Fibroblast of peridontal ligament (primary cell): ENCODE measurements at regions not wholly inside any gene's neighbourhood (a gene's known extent, or its start where the extent isn't known, plus 50 kb on each side); places are given as distances from the start of the nearest gene placed in this dataset.
A peak's percentile ranks its signal among the peaks of the same experiment; 100 is the strongest.
"Not testable (repeated sequence)": the region's sequence is repeated elsewhere in the genome, so short reads cannot be mapped to it uniquely, and the experiment has no call there.

ENCODE experiments used
- DNase-seq: peaks from one replicate; pipeline ENCODE4 v3.0.0-alpha.2; 2010; ENCODE audit errors: extremely low read depth

DNA sequence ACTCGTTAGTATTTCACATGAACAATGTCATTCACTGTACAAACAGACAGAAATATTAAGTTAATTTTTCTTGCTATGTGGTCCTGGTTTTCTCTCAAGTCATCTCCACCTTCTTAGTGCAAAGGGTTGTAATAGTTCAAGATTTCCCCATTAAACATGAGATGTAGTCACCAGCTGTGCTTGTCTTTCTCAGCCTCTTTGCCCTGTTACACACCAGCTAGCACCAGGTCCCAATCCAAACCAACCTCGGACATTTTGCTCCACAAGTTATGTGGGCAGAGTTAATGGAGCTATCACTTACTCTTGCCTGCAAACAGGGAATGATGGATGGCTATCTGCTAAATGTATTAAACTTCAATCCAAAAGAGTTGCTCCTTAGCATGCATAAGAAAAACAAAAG, 328.1 kb downstream of the TLE1 start:
- DNase-seq: no peak

DNA sequence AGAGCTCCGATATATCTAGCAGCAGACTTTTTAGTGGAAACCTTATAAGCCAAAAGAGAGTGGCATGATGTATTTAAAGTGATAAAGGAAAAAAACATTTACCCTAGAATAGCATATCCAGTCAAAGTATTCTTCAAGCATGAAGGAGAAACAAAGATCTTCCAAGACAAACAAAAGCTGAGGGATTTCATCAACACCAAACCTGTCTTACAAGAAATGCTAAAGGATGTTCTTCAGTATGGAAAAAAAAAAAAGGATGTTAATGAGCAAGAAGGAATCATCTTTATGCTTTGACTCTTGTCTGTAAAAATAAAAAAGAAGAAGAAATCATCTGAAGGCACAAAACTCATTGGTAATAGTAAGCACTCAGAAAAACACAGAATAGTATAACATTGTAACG, 338.2 kb downstream of the TLE1 start:
- no peak for DNase-seq

DNA sequence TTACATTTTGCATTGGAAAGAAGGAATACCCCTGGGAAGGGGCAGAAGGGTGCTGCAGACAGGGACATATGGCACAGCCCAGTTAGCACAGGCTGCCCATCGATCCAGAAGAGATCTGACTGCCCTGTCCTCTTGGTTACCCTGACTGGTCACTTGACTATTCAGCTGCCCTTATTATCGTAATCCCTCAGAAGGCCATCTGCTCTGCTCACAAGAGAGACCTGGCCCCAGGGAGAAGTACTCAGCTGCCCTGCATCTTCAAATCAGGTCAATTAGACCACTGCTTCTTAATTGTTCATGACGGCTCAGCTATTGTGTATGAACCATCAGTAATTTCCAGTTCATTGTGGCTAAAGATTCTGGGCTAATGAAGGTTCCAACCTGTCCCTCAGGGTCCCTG, 345.0 kb downstream of the TLE1 start:
- DNase-seq: no peak

DNA sequence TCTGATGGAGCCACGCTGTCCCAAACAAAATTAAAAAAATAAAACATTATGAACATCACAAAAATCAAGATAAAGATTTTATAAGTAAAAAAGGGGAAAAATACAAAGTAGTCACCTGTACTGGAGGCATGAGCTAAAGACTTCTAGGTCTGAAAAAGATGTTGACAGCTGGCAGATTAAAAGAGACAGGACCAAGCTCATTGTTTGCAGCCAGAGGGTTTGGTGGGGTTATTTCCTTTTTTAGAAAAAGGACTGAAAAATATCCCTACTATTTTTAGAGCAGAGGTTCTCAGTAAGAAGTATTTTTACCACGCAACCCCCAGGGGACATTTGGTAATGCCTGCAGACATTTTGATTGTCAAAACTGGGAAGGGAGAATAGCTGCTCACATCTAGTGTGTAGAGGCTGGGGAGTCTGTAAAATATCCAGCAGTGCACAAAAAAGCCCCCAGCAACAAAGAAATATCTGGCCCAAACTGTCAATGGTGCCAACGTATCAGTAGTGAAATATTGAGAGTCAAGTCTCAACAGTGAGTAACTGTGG, 353.4 kb downstream of the TLE1 start:
- DNase-seq: peak; percentile 53

DNA sequence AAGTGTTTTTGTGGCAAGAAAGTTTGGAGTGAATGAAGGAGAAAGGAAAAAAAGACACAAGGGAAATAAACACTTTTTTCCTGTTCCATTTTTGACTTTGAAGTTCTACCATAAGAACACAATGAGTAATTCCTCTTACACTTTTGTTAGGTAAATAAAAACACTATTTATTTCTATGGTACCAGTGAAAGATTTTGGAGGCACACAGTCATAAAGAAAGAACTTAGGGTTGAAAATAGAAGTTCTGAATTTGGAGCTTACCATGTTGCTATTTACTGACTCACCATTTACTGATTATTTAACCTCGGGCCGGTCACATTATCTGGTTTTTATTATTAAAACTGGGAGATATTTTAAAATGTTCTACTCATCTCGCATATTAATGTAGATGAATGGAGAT, 367.8 kb downstream of the TLE1 start:
- DNase-seq: no peak

DNA sequence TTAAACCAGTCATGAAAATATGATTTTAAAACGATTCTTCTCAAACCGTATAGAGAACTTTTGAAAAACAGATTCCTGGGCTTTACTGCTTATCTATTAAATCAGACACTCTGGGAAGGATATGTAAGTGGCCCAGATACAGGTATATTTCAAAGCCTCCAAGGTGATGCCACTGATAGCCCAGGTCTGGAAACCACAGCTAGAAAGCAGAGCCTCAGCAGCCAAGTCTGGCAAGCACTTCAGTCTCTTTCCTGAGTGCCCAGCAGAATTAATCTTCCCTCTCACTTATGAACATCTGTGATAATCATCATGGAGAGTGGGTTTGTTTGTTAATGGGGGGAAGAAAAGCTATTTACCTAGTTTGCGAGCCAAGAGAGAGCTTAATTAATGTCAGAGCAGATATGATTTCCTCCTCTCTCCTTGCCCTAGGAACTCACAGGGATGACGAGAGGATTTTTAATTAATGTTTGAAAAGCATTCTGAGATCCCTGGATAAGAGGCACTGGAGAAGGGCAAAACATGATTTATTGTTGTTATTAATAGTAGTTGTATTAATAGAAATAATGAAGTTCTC, 368.4 kb downstream of the TLE1 start:
- no peak for DNase-seq

DNA sequence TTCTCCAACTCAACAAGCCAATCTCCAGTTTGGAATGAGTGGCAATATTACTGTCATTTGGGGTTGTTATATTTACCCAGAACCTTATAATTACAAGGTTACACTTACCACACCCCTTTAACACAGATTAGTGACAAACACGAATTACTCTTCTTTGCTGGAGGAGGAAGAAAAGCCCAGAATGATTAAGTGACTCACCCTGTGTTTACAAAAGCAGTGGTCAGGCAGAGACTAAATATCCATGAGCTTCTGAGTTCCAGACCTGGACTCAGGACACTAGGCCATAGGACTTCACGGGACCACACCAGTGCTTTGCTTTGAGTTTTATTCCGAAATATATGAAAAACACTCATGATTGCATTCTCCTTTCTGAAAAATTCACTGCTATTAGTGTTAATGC, 370.8 kb downstream of the TLE1 start:
- DNase-seq: peak; percentile 66

DNA sequence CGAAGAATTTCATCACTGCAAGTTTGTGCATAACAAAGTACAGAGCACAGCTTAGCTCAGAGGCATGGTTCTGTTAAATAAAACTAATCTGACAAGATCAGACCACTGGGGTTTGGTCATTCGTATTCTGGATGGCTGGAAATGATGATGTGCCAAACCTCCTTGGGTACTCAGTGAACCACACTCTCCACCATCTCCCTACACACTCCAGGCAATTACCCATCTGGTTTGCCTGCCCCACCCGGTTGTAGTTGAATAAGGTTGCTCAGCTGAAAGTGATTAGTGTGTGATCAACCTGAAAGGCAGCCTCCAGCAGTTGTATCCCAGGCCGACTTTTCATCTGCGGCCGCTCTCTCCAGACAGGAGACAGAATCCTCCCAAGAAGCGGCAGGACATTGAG, 371.4 kb downstream of the TLE1 start:
- peak; percentile 89 for DNase-seq

DNA sequence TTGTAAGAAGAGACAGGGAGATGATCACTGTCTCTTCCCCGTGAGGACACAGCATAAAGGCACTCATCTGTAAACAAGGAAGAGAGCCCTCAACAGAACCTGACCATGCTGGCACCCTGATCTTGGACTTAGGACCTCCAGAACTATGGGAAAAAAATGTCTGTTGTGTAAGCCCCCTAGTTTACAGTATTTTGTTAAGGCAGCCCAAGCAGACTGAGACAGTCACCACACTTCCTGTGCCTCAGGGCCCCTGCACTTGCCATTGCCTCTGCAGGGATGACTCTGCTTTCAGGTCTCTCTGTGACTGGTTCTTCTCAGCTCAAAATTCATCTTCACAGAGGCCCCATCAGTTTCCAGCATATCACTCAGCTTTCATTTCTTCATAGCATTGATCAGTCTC, 372.1 kb downstream of the TLE1 start:
- no peak for DNase-seq

DNA sequence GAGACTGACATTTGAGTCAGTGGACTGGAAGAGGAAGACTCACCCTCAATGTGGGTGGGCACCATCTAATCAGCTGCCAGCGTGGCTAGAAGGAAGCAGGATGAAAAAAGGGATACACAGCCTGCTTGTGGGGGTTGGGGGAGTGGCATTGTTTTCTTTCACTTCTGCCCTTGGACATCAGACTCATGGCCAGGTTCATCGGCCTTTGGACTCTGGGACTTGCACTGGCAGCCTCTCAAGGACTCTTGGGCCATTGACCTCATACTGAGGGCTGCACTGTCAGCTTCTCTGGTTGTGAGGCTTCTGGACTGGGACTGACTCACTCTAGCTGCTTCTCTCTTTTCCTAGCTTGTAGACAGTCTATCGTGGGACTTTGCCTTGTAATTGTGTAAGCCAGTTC, 374.9 kb downstream of the TLE1 start:
- DNase-seq: no peak

DNA sequence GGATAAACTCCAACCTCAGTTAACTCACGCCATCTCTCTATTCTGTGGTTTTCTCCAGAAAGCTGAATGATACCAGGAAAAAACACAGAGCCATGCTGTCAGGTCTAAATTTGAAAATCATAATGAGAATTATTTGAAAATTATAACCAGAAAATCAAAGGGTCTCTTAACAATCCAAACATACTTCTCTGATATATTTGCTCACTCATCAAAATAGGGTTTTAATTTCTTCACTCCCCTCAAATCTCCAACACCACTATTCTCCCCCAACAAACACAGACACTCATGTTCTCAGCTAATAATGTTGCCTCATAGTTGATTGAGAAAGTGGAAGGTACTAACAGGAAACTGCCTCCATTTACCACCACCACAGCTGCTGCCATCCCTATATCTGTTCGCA, 375.5 kb downstream of the TLE1 start:
- no peak for DNase-seq

DNA sequence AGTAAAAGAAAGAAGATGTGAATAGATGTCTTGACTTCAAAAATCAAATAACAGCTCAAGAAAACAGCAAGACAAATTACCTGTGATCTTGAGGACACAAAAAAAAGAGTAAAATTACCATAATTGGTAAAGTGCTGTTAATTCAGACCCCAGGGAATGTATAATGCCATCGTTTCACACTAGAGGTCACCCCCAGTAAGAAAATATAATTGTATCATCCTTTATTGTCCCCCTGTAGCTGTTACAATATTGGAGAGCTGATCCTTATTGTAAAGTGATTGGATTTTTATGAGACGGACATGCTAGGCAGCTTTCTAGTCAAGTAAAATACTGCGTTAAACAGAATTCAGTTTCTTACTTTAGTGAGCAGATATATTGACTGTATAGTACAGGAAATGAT, 377.0 kb downstream of the TLE1 start:
- DNase-seq: no peak

DNA sequence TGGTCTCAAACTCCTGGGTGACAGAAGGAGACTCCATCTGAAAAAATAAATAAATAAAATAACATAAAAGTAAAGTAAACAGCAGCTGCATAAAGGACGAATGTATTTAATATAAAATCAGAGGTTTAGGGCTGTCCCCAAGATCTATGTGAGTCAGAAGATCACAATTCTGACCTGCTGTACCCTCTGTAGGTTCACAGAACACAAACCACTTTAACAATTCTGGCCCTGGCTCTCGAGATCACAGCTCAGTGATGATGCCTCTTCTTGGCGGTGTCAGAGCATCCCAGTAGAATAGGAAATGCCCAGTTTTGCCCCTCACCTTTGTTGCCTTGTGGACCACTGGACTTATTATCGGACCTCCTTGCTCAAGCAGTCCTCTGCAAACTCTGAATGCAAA, 380.9 kb downstream of the TLE1 start:
- DNase-seq: no peak

DNA sequence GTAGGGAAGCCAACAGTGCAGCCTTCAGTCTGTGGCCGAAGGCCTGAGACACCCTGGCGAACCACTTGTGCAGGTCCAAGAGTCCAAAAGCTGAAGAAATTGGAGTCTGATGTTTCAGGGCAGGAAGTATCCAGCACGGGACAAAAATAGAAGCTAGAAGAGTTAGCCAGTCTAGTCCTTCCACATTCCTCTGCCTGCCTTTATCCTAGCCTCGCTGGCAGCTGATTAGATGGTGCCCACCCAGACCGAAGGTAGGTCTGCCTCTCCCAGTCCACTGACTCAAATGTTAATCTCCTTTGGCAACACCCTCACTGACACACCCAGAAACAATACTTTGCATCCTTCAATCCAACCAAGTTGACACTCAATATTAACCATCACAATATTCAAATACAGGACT, 381.6 kb downstream of the TLE1 start:
- DNase-seq: not testable (repeated sequence)

DNA sequence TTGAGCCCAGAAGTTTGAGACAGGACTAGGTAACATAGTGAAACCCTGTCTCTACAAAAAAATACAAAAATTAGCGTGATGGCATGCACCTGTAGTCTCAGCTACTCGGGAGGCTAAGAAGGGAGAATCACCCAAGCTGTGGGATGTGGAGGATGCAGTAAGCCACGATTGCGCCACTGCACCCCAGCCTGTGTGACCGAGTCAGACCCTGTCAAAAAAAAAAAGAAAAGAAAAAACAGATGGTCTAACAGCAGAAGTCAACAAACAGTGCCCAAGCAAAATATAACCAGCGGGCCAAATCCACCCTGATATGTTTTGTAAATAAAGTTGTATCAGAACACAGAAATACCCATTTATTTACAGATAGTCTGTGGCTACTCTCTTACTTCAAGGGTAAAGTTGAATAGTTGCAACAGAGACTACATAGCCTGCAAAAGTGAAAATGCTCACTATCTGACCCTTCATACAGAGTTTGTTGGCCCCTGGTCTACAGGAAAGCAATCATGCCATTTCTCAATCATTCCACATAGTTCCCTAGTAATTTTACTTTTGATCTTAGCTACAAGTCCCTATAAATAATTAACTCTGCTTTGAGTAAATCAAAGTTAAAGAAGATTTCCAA, 383.7 kb downstream of the TLE1 start:
- DNase-seq: peak; percentile 4

DNA sequence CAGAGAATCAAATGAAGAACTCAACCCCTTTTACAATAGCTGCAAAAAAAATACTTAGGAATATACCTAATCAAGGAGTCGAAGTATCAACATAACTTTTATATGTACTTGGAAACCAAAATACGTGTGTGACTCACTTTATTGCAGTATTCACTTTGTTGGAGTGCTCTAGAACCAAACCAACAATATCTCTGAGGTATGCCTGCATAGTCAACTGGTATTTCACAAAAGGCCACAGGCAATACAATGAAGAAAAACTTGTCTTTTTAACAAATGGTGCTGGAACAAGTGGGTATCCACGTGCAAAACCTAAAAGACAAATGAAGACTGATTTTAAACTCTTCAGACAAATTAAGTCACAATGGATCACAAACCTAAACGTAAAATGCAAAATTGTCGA, 385.7 kb downstream of the TLE1 start:
- no peak for DNase-seq

DNA sequence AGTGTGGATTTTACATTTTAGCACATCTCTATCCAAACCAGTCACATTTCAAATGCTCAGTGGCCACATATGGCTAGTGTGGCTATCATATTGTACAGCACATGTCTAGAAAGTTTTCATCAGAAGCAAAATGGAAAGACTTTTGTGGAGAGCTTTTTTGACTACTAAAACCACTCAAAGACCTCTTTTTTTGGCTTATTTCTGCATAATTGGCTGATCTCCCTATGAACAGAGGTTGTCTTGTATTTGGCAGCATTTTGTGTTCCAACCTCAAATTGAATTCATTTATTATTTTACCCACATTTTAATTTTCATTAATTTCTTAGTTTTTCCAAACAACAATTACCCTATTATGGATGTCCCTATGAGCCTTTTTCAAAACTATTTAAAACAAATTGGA, 395.7 kb downstream of the TLE1 start:
- no peak for DNase-seq

DNA sequence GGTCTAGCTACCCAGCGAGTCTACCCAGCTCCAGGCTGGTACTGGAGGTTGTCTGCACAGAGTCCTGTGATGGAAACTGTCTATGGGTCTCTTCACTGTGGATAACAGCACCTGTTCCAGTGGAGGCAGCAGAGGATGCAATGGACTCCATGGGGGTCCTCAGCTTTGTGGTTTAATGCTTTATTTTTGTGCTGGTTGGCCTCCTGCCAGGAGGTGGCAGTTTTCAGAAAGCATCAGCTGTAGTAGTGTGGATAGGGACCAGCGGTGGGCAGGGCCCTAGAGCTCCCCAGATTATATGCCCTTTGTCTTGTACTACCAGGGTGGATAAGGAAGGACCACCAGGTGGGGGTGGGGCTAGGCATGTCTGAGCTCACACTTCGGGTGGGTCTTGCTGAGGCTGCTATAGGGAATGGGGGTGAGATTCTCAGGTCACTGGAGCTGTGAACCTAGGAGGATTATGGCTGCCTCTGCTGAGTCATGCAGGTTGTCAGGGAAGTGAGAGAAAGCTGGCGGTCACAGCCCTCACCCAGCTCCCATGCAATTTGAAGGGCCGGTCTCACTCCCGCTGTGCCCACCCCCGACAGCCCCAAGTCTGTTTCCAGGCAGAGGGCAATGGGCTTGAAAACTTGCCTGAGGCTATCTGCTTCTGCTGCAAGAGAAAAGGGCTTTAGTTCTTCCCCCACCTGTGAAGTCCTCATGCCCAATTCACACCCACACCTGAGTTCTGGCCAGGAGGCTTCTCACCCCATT, 397.1 kb downstream of the TLE1 start:
- DNase-seq: no peak

DNA sequence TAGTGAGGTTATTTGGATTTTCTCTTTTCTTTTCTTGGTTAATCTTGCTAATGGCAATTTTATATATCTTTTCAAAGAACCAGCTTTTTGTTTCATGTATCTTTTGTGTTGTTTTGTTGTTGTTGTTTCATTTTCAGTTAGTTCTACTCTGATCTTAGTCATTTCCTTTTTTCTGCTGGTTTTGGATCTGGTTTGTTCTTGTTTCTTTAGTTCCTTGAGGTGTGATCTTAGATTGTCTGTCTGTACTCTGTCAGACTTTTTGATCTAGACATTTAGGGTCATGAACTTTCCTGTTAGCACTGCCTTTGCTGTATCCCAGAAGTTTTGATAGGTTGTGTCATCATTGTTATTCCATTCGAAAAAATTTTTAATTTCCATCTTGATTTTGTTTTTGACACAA, 399.7 kb downstream of the TLE1 start:
- no peak for DNase-seq

DNA sequence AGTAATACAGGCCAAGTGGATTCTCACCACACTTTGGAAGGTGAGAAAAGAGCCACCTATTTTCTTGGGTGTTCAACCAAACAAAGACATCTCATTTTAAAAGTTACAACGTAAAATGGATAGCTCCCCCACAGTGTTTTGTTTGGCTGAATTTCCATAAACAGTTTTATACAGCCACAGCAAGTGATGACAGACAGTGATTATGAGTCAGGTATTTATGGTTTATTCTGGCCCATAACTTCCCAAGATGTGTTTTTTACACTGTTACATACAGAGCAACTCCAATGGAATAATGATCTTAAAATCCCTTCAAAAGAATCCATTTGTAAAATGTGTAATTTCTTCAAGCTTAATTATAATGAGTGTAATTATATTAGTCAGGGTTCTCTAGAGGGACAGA, 421.3 kb downstream of the TLE1 start:
- peak; percentile 48 for DNase-seq

DNA sequence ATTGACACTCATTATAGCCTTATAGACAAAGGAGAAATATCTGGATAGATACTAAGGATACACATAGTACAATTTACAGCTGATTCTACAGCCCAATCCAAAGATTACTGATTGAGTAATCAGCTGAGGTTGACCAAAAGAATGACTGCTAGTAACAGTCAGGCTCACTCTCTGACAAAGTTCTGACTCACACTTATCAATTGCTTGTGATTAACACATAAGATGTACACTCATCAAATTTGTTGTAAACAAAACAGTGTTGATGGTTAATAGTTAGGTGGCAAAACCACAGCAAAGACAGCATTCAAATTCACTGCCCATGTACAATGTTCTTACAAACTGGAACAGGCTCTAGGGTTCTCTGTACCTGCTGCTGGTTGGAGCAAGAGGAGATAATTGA, 422.7 kb downstream of the TLE1 start:
- peak; percentile 80 for DNase-seq

DNA sequence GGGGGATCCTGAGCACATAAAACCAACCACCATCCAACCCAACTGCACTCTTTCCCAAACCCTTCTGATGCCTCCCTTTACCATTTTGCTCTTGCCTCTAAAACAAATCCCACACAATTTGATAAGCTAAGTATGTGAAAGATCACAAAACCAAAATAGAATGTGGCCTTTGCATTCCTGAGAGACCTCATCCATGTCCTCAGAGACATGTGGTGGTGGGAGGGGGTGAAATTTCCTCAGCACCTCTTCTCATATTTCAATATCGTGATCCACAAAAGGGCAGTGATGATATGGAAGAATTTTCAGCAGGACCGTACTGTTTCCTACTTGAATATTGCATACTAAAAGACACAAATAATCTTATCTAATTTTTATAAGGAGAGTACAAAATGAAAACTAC, 423.3 kb downstream of the TLE1 start:
- DNase-seq: peak; percentile 75

DNA sequence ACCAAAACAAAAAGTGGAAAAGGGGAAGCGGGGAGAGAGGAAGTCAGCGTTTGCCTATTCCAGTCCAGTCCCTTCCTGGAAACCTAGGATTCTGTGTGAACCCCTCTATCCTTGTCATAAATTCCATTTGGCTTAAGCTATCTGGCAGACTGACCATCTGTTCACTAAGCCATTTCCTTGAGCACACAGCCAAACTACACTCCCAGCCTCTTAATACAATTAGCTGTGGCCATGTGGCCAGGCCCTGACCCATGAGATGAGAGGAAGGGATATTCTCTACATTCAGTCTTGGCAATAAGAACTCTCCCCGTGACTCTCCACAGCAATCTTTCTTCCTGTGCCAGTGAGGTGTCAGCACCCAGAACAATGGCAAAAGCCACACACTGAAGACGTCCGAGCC, 424.8 kb downstream of the TLE1 start:
- DNase-seq: peak; percentile 44
